Stimulated activated naive CD4-positive, alpha-beta T cell (primary cell): ENCODE measurements at regions not wholly inside any gene's neighbourhood (a gene's known extent, or its start where the extent isn't known, plus 50 kb on each side); places are given as distances from the start of the nearest gene placed in this dataset.

Experiments used
- DNase-seq, 6 experiments: peaks; one replicate each; lab custom pipeline; 2025; lab: John Stamatoyannopoulos, UW

DNA sequence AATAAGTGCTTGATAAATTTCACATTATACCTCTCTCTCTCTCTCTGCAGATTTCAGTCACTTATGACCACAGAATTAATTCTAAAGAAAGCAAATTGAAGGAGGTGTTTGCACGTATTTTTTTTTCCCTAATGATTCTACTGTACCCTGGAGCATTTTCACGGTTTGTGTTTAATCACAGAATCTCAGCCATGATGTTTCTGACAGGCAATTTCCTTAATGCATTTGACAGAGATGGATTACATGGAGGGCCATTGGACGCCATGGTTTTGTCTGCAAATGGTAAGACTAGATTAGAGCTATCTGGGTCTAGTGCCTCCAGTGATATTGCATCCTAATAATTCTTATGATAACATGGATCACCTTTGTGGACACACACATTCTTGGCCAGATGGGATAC lies 147.5 kb upstream of the RBFOX1 start:
- DNase-seq = no peak

DNA sequence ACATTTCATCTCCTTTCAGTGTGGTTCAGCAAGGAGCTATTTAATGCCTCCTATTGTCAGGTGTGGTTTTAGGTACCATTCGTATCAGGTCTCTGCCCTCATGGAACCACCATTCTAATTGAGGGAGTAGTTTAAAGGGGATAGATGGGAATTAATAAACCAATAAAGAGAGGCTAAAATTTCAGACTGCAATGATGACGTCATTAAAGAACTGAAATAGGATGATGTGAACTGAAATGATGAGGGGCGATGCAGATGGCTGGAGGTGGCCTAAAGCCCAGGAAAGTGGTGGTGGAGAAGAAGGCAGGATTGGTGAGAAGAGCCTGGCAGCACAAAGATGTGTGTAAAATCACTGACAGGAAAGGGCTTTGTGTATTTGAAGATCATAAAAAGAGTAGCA lies 148.9 kb upstream of the RBFOX1 start:
- no peak for DNase-seq

DNA sequence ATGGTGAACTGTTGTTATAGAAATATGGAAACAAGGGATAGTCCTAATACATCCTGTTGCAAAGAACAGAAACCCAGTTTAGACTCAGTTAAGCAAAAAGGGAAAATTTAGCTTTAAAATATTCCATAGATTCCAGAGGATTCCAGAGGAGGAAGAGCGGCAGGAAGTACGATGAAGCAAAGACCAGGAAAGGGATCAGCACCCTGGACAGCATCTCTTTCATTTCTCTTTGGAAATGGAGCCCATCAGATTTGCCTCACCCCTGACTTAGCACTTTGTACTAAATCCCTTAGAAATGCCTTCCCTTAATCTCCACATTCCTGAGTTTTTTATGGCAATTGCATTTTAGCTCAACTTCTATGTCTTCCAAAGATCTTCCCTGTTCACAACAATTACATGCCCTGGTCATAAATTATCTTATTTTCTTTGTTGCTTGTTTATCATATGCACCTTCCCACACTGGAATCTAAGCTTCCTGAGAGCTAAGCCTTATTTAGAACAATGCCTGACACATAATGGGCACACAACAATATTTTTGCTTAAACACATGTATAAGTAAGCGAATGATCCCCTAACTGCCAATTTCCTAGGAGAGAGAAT lies 150.0 kb upstream of the RBFOX1 start:
- DNase-seq = no peak

DNA sequence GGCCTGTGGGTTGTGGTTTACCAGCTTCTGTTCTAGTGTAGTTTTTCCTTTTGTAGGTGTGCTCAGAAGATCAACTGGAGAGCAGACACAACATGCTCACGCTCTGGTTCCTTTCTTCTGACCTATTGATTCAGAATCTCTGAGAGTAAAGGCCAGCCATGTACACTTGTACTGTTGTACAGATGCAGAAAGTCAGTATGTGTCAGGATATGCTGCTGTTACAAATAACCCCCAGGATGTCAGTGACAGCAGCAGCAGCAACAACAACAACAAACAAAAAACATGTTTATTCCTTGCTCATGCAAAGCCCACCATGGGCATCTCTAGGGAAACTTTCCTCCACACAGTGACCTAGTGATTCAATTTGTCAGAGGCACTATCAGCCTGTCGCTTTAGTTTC lies 154.8 kb upstream of the RBFOX1 start:
- no peak for DNase-seq

DNA sequence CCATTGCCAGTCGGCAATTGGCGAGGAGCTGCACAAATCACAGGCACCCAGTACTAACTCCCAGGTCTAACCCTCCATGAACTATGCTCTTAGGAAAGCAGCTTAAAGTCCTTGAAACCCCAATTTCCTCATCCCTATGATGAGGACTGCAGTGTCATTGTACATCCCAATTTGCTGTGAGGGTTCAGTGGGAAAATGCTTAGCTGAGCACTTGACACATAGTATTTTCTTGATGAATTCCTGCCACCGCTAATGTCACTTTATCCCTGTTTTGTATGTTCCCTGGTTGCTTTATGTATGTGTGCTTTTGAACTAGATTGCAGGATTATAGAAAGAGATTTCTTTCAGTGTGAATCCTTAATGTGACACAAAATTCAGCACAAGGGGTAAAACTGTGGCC lies 161.5 kb upstream of the RBFOX1 start:
- DNase-seq = no peak

DNA sequence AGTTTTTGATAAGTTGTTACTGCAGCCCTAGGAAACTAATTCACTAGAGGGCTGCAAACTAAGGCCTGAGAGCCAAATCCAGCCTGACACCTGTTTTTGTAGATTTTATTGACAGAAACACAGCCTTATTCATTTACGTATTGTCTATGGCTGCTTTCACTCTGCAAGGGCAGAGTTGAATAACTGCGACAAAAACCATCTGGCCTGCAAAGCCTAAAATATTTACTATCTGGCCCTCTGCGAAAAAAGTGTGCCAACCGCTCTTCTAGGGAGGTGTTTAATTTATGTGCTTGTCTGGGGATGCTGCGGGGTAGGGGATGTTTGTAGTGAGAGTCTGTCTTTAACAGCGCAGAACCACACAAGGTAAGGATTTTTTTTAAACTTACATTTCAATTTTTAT lies 165.0 kb upstream of the RBFOX1 start:
- DNase-seq = no peak

DNA sequence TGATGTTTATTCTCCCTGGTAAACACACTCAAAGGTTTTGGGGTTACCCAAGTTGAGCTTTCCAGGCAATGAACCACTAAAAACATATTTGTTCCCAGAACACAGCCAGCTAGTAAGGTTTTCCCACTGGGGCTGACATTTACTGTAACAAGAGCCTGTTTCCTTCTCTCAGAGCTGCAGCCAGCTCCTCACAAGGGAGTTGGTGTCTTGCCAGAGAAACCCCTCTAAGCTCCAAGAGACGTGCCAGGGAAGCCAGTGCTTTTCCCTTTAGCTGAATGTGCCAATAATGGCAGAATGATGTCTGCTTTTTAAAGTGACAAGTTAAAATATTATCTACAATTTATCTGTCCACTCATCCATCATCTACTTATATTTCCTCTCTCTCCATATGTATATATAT lies 170.8 kb upstream of the RBFOX1 start:
- no peak for DNase-seq

DNA sequence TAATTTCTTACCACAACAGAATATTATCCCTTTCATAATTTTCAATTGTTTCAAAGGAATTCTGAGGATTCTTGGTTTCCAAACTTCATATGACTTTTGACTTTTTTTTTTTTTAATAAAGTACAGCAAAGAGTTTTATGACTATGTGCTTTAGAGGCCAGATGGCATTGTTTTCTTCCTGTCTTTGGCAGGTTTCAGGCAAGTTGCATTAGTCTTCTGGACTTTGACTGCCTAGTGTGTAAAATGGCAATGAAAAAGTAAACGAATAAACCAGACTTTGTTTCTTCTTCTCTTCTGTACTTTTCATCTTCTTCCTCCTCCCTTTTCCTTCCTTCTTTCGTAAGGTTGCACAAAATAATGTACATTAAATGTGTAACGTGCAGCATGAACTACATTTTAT lies 172.6 kb upstream of the RBFOX1 start:
- no peak for DNase-seq

DNA sequence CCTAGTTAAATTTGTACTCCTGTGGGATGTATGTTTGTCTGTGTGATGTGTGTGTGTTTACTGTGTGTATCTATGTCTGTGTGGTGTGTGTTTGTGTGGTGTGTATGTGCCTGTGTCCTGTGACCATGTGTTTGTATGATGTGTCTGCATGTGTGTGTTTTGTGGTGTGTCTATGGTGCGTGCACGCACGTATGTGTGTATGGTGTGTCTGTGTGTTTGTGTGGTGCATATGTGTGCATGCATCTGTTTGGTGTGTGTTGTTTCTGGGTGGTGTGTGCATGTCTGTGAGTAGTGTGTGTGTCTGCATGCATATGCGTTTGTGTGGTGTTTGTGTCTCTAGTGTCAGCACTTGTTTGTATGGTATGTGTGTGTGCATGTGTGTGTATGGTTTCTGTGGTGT lies 174.2 kb upstream of the RBFOX1 start:
- DNase-seq = no peak

DNA sequence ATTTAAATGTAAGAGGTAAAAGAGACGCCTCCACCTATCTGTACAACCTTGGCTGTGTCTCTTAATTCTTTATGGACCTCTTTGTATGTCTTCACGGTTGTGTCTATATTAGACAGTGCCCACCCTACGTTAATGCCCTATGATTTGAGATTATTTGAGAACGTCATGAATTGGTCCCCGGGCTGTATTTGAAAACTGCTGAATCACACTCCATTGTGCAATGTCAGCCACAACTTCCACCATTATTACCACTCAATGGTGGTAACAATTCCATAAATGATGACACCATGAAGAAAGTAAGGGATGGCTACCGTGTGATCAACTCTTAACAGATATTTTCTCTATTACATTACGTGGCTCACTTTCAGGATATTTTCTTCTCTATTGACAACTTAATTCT lies 182.4 kb upstream of the RBFOX1 start:
- DNase-seq = no peak

DNA sequence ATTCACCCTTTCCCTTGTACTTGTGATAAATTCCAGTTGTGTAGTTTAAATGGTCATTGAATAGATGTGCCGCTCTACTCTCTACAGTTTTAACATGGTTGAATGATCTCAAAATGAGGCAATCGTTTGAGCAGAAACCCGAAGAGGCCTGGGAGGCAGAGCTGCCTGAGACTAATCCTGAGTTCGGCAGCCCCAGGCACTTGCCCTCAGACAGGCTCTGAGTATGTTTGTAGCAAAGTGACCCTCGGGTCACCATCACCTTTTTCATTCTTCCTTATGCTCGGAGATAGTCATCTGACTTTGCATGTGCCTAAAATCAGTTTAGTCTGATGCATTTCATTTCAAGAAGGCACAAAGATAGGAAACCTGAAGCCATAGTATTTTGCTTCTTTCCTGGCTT lies 184.0 kb upstream of the RBFOX1 start:
- DNase-seq = no peak

DNA sequence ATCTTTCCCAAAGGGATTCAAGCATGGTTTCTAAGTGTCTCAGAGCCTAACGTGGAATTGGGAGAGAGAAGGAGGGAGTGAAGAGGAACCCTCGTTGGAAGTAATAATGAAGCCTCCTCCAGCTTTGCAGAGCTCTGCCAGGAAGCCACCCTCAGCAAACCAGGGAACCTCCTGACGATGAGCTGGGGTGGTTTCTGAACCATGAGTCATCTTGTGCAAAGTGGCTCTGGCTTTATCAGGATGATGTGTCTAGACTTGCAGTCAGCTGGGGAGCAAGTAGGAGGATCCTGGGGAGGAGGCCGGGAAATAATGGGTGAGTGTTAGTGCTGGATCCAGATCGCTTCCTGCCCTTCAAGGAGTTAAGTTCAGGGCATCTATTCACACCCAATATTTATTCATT lies 191.7 kb upstream of the RBFOX1 start:
- no peak for DNase-seq

DNA sequence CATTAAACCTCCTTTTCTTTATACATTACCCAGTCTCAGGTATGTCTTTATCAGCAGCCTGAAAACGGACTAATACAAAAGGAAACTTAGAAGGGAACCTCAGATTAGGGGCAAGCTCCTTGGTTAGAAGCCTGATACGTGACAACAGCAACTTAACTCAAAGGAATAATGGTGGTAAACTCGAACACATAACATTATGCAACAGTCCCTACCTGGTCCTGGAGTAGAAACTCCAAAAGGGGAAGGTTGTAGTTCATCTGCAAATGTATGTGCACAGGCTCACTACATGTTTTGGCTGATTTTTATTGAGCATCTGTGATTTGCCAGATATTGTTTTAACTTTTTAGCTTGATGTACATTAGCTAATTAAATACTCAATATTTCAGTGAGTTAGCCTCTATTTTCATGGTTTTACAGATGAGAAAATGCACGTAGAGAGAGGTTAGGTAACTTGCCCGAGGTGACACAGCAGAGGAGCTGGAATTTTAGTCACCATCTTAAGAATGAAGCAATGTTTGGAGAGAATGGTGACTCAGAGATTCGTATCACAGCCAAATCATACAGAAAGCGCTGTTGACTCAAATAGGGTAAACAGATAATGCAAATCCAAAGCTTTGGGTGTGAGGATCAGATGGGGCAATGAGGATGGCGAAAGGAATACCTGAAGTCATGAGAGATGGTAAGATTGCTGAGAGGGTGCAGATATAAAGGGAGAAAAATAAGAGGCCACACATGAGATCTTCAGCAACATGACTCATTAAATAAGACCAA lies 194.9 kb upstream of the RBFOX1 start:
- no peak for DNase-seq

DNA sequence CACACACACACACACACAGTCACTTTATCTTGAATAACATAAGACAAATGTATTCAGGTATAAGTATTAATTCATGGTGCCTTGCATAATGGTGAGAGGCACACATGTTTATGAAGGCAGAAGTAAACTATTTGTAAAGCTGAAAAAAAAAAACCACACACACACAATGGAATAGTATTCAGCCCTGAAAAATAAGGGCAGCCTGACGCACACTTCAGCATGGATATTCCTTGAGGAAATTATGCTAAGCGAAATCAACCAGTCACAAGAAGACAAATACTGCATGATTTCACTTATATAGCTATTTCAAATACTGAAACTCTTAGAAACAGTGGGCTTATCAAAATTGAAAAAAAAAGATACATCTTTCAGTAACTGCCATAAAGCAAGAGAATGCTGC lies 200.2 kb upstream of the RBFOX1 start:
- DNase-seq = no peak

DNA sequence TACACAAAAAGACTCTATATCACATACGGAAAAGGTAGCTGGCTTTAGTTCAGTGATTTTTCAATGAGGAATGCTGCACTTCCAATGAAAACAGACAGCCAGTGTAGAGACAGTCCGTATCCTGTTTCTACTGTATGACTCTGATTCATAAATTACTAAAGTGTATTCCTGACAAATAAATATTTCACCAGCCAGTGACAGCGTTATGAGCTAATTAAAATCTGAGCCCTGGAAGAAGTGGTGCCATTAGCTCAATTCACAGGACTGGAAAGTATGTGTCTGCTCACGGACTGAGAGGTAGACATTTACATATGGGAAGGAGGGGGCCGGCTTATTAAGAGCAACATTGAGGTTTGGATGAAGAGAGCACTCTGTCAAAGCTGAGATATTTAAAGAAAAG lies 207.9 kb upstream of the RBFOX1 start:
- DNase-seq = no peak

DNA sequence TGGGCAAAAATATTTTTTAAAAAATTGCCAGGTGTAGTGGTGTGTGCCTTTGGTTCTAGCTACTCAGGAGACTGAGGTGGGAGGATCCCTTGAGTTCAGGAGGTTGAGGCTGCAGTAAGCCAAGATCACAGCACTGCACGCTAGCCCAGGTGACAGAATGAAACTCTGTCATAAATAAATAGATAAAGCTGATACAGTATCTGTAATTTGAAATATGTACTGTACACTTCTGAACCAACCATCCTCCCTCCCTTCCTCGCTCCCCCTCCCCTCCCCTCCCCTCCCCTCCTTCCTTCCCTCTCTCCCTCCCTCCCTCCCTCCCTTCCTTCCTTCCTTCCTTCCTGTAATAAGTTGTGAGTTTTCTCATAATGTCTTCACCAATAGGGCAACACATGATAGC lies 208.4 kb upstream of the RBFOX1 start:
- no peak for DNase-seq

DNA sequence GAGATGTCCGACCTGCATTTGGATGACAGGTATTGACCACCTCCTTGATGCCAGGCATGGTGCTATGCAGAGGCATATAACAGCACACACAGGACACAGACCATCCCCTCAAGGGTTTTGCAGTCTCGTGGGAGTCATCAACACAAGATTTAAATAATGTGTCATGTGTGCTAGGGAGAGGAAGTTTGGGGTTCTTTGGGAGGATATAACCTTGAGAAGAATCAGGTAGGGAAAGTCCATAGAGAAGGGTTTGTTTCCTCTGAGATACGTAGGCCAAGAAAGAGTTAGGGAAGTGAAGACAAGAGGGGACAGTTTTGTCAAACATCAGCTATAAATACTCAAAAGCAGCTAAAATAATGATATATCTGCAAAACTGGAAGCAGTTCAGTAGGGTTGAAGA lies 215.9 kb upstream of the RBFOX1 start:
- DNase-seq = no peak

DNA sequence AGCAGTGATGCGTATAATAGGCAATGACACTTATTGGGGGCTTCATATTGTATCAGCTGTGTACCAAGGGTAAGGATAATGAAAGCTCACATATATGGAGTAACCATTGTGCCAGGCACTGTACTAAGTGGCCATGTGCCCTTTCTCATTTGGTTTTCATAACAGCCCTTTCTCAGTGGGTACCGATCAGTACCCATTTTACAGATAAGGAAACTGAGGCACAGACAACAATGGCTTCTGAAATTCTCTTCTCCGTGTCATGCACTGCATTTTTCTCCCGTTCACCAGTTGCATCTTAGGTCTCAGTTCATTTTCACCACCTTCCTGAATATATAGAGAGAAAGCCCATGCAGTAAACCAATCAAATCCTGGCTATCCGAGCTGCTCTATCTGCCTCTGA lies 216.7 kb upstream of the RBFOX1 start:
- no peak for DNase-seq

DNA sequence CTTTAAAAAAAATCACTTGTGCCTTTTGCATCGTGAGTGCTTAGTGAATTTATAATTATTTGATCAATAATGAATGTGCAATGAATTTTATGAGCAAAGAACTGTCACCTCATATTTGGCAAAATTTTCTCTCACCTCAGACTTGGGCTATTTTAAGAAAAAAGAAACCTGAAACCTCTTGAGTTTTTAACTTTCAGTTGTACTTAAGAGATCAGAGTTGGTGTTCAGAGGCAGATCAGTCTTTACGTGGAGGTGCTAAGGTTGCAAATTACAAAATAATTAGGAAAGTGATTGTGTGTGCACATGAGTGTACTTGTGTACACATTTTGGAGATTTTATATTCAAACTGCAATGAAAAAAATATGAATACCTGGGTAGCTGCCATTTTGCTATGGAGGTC lies 218.7 kb upstream of the RBFOX1 start:
- DNase-seq = no peak

DNA sequence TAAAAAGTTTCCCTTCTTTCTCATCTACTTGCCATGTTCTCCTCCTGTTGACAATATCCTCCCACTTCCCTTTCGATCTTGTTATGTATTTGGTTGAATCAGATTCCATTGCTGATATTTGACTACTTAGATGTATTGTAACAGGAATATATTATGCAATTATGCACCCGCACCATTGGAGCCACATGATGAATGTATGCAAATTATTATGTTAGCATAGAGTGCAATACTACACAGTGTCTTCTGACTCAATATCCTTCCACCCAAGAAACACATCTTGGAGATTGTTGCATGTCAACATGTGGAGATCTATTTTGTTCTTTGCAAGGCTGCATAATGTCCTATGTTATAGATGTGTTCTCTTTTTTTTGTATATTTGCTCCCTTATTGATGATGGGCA lies 219.2 kb upstream of the RBFOX1 start:
- no peak for DNase-seq

DNA sequence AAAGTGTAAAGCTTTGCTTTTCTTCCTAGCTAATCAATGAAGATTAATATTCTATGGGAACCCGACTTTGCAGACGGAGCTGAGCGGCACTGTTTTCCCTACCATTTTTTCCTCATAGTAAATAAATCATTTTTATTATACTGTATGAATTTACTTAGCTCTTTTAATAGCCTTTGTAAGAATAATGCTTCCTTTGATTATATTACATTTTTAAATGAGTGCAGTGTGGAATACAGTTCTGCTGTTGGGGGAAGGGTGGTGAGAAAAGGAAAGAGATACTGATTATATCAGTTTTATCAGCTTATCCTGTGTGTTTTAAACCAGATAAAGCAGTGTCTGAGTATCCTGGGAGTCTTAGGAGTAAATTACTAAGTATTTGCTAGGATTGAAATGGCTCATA lies 221.4 kb upstream of the RBFOX1 start:
- DNase-seq = no peak

DNA sequence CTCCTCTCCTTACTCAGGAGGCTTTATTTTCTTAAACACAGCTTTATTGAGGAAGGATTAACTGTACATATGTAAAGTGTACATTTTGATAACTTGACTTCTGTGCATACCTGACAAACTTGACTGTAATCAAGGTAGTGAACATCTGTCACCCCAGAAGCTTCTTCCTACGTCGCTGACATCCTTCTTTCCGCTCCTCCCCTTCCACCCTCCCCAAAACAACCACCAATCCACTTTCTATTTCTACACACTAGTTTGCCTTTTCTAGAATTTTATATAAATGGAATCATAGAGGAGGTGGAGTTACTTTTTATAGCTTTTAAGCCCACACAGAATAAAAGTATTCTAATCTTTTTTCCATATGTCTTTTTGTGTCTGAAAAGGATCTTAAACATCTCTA lies 225.2 kb upstream of the RBFOX1 start:
- no peak for DNase-seq

DNA sequence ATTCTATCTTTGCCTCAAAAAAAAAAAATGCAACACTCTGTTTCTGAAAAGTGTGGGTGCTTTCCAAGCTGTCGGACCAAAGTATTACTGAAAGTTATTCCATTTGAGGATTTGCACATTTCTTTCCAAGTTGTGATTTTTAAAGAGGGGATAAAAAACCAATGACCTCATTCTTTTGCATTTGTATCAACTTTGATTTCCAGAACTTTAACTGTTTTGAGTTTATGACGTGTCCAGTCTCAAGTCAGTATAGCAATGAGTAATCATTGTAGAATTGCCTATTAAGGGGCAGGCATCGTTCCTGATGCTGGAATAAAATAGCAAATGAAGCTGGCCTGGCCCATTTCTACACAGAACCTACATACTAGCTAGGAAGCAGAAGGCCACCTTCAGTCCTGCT lies 229.6 kb upstream of the RBFOX1 start:
- no peak for DNase-seq

DNA sequence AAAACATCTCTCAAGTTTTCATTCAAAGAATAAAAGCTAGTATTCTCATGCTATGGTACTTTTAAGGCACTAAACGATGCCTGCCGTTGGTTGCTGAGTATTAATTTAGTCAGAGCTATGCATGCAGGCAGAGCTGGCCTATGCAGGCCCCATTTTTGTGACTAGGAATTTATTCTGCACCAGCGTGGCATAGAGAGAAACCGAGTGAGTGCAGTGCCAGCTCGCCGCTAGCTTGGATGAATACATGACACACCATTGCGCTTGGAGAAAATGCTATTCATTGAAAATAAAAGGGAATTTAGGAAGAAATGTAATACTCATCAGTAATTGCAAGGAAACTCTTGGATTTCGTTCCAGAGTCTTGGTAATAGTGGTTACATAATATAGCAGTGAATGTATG lies 231.6 kb upstream of the RBFOX1 start:
- no peak for DNase-seq
